Loucy (cell line): ENCODE measurements at regions not wholly inside any gene's neighbourhood (a gene's known extent, or its start where the extent isn't known, plus 50 kb on each side); places are given as distances from the start of the nearest gene placed in this dataset.
"Not testable (repeated sequence)": the region's sequence is repeated elsewhere in the genome, so short reads cannot be mapped to it uniquely, and the experiment has no call there.

ENCODE experiments used
- H2AFZ ChIP-seq: fragments of 200-600 bp; sonication (generic); 2 replicates; pipeline ENCODE4 v1.6.0; 2016; ENCODE audit warnings: antibody characterized with exemption, mild to moderate bottlenecking, low read length, moderate library complexity
- H3F3A ChIP-seq: fragments of 200-600 bp; 2 replicates; pipeline ENCODE4 v1.6.0; 2016; ENCODE audit warnings: antibody characterized with exemption, low read depth, mild to moderate bottlenecking
- H3K27me3 ChIP-seq: fragments of 200-600 bp; sonication (generic); 2 replicates; pipeline ENCODE4 v1.6.1; 2014; ENCODE audit warnings: low read length, mild to moderate bottlenecking; ENCODE audit not compliant: insufficient read depth, poor library complexity, severe bottlenecking
- H3K36me3 ChIP-seq: fragments of 200-600 bp; sonication (generic); 2 replicates; pipeline ENCODE4 v1.6.1; 2016; ENCODE audit warnings: low read length; ENCODE audit not compliant: insufficient read depth
- H3K4me1 ChIP-seq: fragments of 200-600 bp; sonication (generic); 2 replicates; pipeline ENCODE4 v1.5.1; 2014; ENCODE audit warnings: low read length, mild to moderate bottlenecking; ENCODE audit not compliant: insufficient read depth, poor library complexity, severe bottlenecking
- H3K4me2 ChIP-seq: fragments of 200-600 bp; sonication (generic); 2 replicates; pipeline ENCODE4 v1.6.0; 2014; ENCODE audit warnings: antibody characterized with exemption, low read length, low read depth, mild to moderate bottlenecking; ENCODE audit not compliant: poor library complexity, severe bottlenecking
- H3K4me3 ChIP-seq: fragments of 200-600 bp; sonication (generic); 2 replicates; pipeline ENCODE4 v1.5.1; 2014; ENCODE audit warnings: low read length, mild to moderate bottlenecking, mixed read lengths; ENCODE audit not compliant: poor library complexity, severe bottlenecking
- H3K79me2 ChIP-seq: fragments of 200-600 bp; sonication (generic); 2 replicates; pipeline ENCODE4 v1.6.1; 2014; ENCODE audit warnings: low read length; ENCODE audit not compliant: insufficient read depth
- H3K9ac ChIP-seq: fragments of 200-600 bp; sonication (generic); 2 replicates; pipeline ENCODE4 v1.6.0; 2014; ENCODE audit warnings: mild to moderate bottlenecking, low read depth, low read length, moderate library complexity; ENCODE audit not compliant: poor library complexity, severe bottlenecking
- H3K9me2 ChIP-seq: fragments of 200-600 bp; sonication (generic); replicated peaks from 2 replicates; pipeline ENCODE4 v1.6.1; 2016; ENCODE audit warnings: low read depth, low read length, mixed read lengths
- H3K9me3 ChIP-seq: fragments of 200-600 bp; sonication (generic); 2 replicates; pipeline ENCODE4 v1.6.1; 2014; ENCODE audit warnings: mild to moderate bottlenecking, antibody characterized with exemption, low read length, low read depth; ENCODE audit not compliant: insufficient read depth
- H4K20me1 ChIP-seq: fragments of 200-600 bp; sonication (generic); 2 replicates; pipeline ENCODE4 v1.6.0; 2014; ENCODE audit warnings: antibody characterized with exemption, low read length, mild to moderate bottlenecking; ENCODE audit not compliant: insufficient read depth, poor library complexity, severe bottlenecking
- EZH2phosphoT487 ChIP-seq: fragments of 200-600 bp; IDR thresholded peaks from 2 replicates; pipeline ENCODE4 v1.6.1; 2018; ENCODE audit warnings: antibody characterized with exemption, mild to moderate bottlenecking, moderate library complexity, borderline replicate concordance
- TF ChIP-seq, protein P1 (sequence below): fragments of 200-600 bp; sonication (generic); conservative IDR thresholded peaks from 2 replicates; pipeline ENCODE4 v1.5.1; 2014; ENCODE audit warnings: mild to moderate bottlenecking, antibody characterized with exemption, low read length

DNA sequence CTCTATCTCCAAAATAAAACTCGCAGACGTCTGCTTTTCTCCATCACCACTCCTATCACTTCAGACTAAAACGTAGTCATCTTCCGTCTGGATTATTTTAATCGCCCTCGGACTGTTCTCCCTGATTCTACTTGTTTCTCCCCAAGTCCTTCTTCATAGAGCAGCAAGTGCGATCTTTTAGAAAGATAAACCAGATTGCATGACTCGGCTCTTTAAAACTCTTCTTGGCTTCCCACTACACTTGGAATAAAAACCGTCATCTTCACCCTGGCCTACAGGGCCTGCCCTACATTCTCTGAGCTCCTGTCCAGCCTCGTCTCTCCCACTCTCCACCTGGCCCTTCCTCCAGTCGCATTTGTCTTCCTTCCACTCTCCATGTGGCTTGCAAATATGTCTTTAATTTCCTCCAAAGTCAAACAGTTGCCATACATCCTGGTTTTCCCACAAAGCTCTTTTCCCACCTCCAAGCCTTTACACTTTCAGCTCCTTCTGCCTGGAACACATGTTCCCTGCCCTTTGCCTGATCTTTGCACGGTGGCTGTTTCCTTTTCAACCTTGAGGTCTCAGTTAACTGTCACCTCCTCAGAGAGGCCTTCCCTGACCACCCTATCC, 70.5 kb upstream of the DHX40 start:
- TF ChIP-seq, protein P1, sequence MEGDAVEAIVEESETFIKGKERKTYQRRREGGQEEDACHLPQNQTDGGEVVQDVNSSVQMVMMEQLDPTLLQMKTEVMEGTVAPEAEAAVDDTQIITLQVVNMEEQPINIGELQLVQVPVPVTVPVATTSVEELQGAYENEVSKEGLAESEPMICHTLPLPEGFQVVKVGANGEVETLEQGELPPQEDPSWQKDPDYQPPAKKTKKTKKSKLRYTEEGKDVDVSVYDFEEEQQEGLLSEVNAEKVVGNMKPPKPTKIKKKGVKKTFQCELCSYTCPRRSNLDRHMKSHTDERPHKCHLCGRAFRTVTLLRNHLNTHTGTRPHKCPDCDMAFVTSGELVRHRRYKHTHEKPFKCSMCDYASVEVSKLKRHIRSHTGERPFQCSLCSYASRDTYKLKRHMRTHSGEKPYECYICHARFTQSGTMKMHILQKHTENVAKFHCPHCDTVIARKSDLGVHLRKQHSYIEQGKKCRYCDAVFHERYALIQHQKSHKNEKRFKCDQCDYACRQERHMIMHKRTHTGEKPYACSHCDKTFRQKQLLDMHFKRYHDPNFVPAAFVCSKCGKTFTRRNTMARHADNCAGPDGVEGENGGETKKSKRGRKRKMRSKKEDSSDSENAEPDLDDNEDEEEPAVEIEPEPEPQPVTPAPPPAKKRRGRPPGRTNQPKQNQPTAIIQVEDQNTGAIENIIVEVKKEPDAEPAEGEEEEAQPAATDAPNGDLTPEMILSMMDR = no peak
- TF ChIP-seq EZH2phosphoT487 = no peak
- Histone ChIP-seq H4K20me1 (no peaks in the 10 kb centered on the region), H3K9me2 (no peaks in the 10 kb centered on the region), H3K79me2 (no peaks in the 10 kb centered on the region), H3K4me1 (no peaks in the 10 kb centered on the region), H3F3A (no peaks in the 10 kb centered on the region), H3K27me3 (no peaks in the 10 kb centered on the region), H3K4me3 (no peak overlapping the region), H3K4me2 (no peak overlapping the region), H3K36me3 (no peaks in the 10 kb centered on the region), H3K9ac (no peak overlapping the region), H3K9me3 (no peaks in the 10 kb centered on the region), H2AFZ (no peak overlapping the region)

DNA sequence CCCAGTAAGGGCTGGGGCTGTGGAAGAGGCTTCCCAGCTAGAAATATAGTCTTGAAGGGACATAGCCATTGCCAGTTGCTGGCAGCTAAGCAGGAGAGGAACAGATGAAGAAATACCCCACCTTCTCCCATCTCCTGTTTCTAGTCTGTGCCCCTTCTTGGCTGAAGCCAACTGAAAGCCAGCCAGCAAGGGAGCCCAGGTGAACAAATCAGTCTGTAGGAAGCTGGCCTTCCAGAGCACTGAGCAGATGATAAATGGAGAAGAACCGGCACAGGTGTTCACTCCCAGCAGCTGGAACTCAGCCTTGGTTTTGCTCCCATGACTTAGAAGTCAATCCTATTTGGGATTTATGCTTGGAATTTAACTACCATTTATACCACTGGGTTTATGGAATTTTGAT, 69.2 kb upstream of the DHX40 start:
- no peaks in the 10 kb centered on the region for H4K20me1 ChIP-seq
- no peak overlapping the region for H3K4me3 ChIP-seq
- no peak overlapping the region; the same call in 1 of the 2 replicates for H2AFZ ChIP-seq
- no peaks in the 10 kb centered on the region for H3K79me2 ChIP-seq
- TF ChIP-seq, protein P1 = no peak
- no peak for TF ChIP-seq EZH2phosphoT487
- H3K9me2 ChIP-seq = no peaks in the 10 kb centered on the region
- no peak overlapping the region for H3K9ac ChIP-seq
- no peaks in the 10 kb centered on the region for H3K27me3 ChIP-seq
- no peaks in the 10 kb centered on the region for H3K9me3 ChIP-seq
- no peaks in the 10 kb centered on the region for H3K36me3 ChIP-seq
- no peak overlapping the region for H3K4me2 ChIP-seq
- H3F3A ChIP-seq = no peaks in the 10 kb centered on the region
- no peaks in the 10 kb centered on the region for H3K4me1 ChIP-seq

- Histone ChIP-seq H2AFZ (no peak overlapping the region), H3K9me2 (no peaks in the 10 kb centered on the region), H3K79me2 (no peaks in the 10 kb centered on the region), H3K9ac (no peak overlapping the region), H3K36me3 (no peaks in the 10 kb centered on the region), H3K4me2 (no peak overlapping the region), H3F3A (no peaks in the 10 kb centered on the region), H4K20me1 (no peaks in the 10 kb centered on the region), H3K4me1 (peaks cover 11% of the 10 kb centered on the region), H3K4me3 (no peak overlapping the region), H3K9me3 (no peaks in the 10 kb centered on the region), H3K27me3 (no peaks in the 10 kb centered on the region)
- TF ChIP-seq EZH2phosphoT487 = no peak
- TF ChIP-seq, protein P1 = no peak
These were observed 66.7 kb upstream of the DHX40 start for GRCh38 chr17:59498530-59499307.

GRCh38 chr17:59500086-59500655, 65.2 kb upstream of the DHX40 start:
- not testable (repeated sequence) for H3K27me3 ChIP-seq, H3K9ac ChIP-seq, H3K79me2 ChIP-seq, H3K4me3 ChIP-seq, H3K9me3 ChIP-seq, H2AFZ ChIP-seq, H3K4me2 ChIP-seq, H4K20me1 ChIP-seq, H3K36me3 ChIP-seq, H3K9me2 ChIP-seq, H3F3A ChIP-seq
- peaks cover 15% of the 10 kb centered on the region for H3K4me1 ChIP-seq
